AG04450 (cell line): ENCODE measurements at regions not wholly inside any gene's neighbourhood (a gene's known extent, or its start where the extent isn't known, plus 50 kb on each side); places are given as distances from the start of the nearest gene placed in this dataset.

ENCODE experiments used
- CTCF ChIA-PET: fragments of 300-600, 350-600 bp; formaldehyde crosslinking; extraction: SDS; loops from one replicate; lab custom pipeline; 2022; ENCODE audit warnings: antibody characterized with exemption, inconsistent platforms; lab: Charles Lee
- POLR2A ChIA-PET: fragments of 350-600 bp; formaldehyde crosslinking; extraction: SDS; loops from one replicate; lab custom pipeline; 2021; ENCODE audit warnings: antibody characterized with exemption, inconsistent platforms; lab: Yijun Ruan, JAX
- DNase-seq: peaks from one replicate; pipeline ENCODE4 v3.0.0-alpha.2; 2011; ENCODE audit warnings: low read depth, low spot score
- H3K27ac ChIP-seq: one replicate; pipeline ENCODE4 v1.5.1; 2012; ENCODE audit warnings: low read depth, low read length, control low read depth
- H3K27me3 ChIP-seq: one replicate; pipeline ENCODE4 v1.6.0; 2012; ENCODE audit warnings: low read length; ENCODE audit not compliant: control insufficient read depth, insufficient read depth
- H3K4me3 ChIP-seq: 2 replicates; pipeline ENCODE4 v1.5.1; 2011; ENCODE audit warnings: mild to moderate bottlenecking, low read depth, low read length, control low read depth
- H3K9me3 ChIP-seq: 2 replicates; pipeline ENCODE4 v1.5.1; 2012; ENCODE audit warnings: low read length; ENCODE audit not compliant: control insufficient read depth, insufficient read depth
- TF ChIP-seq, protein P1 (sequence below): IDR thresholded peaks from 2 replicates; pipeline ENCODE4 v1.5.1; 2011; ENCODE audit warnings: low read depth, low read length, control low read depth, inconsistent platforms

DNA sequence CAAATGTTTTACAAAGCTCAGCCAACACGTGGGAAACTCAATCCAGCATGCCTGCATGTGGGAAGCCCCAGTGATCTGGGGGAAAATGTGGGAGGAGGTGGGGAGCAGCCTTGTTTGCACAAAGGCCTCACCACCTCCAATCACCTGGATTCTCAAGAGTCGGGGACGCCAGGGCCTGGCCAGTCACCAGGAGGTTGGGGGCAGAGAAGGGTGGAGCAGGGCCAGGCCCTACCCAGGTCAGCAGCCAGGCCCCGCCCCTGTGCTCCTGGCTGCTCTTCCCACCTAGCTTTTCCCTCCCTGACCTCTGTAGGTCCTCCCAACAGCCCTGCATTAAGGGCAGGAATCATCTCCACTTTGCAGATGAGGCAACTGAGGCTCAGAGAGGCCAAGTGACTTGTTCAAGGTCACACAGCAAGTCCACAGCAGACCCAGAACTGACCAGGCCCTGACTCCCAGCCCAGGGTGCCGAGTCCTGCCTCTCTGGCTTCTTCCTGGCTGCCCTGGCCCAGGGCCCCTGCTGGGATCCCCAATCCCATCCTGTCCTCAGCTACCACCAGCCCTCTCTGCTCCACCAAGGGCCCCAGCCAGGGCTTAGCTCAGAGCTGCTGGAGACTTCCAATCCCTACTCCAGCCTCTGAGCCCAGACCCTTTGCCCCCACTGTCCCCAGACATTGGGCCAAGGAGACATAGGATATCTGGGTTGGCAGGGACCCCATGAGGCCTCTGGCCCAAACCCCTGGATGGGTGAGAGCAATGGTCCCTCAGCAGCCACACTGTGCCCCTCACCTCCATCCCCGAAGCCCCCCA, 508.6 kb downstream of the PTPRU start:
- CTCF ChIA-PET: no interaction called here
- POLR2A ChIA-PET: no interaction called here
- no peak overlapping the region for H3K4me3 ChIP-seq
- DNase-seq: no peak
- H3K27ac ChIP-seq: no peak overlapping the region
- TF ChIP-seq, protein P1, sequence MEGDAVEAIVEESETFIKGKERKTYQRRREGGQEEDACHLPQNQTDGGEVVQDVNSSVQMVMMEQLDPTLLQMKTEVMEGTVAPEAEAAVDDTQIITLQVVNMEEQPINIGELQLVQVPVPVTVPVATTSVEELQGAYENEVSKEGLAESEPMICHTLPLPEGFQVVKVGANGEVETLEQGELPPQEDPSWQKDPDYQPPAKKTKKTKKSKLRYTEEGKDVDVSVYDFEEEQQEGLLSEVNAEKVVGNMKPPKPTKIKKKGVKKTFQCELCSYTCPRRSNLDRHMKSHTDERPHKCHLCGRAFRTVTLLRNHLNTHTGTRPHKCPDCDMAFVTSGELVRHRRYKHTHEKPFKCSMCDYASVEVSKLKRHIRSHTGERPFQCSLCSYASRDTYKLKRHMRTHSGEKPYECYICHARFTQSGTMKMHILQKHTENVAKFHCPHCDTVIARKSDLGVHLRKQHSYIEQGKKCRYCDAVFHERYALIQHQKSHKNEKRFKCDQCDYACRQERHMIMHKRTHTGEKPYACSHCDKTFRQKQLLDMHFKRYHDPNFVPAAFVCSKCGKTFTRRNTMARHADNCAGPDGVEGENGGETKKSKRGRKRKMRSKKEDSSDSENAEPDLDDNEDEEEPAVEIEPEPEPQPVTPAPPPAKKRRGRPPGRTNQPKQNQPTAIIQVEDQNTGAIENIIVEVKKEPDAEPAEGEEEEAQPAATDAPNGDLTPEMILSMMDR: no peak
- H3K27me3 ChIP-seq: peaks cover 10% of the 10 kb centered on the region
- no peaks in the 10 kb centered on the region for H3K9me3 ChIP-seq

DNA sequence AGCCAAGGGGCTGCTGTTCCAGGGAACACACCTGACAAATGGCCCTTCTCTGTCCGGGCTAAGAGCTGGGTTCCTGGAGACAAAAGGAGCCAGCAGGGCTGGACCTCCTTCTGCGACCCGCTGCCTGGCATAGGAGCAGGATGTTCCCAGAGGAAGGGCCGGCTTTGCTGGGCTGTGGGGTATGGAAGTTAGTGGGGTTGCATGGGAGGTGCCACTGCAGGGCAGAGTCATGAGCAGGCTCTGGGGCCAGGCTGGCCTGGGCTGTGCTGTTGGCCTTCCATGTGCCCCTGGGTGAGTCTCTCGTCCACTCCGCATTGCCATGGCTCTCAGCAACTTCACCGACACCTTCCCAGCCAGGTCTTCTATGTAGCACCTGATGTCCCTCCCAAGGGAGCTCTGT, 507.6 kb downstream of the PTPRU start:
- Histone ChIP-seq H3K27ac (no peak overlapping the region), H3K9me3 (no peaks in the 10 kb centered on the region), H3K27me3 (peaks cover 10% of the 10 kb centered on the region), H3K4me3 (no peak overlapping the region)
- DNase-seq: no peak
- ChIA-PET POLR2A (interaction anchor here (0.6 kb wide), 1 partner anchor 632 kb away, joined by 3 read pairs; no protein-coding TSS in a partner anchor), CTCF (no interaction called here)
- TF ChIP-seq, protein P1: no peak

DNA sequence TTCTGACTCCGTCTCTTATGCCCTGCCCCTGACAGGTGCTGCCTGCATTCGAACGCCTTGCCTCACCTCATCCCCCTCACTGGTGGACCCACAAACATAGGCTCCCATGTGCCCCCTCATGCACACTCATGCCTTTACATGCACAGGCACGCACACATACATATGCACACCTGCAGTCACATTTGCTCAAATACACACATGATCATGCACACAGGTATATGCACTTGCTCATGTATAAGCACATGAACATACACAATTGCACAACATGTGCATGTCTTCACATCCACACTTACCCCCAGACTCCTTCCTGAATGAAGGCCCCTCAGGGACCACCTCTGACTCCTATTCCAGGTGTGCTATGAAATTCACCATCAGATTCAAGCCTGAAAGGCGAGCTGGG, 506.9 kb downstream of the PTPRU start:
- H3K27me3 ChIP-seq: peaks cover 10% of the 10 kb centered on the region
- H3K27ac ChIP-seq: no peak overlapping the region
- no peak for DNase-seq
- TF ChIP-seq, protein P1: no peak
- no peaks in the 10 kb centered on the region for H3K9me3 ChIP-seq
- ChIA-PET POLR2A (interaction anchor here (0.6 kb wide), 1 partner anchor 632 kb away, joined by 3 read pairs; no protein-coding TSS in a partner anchor), CTCF (no interaction called here)
- no peak overlapping the region for H3K4me3 ChIP-seq

DNA sequence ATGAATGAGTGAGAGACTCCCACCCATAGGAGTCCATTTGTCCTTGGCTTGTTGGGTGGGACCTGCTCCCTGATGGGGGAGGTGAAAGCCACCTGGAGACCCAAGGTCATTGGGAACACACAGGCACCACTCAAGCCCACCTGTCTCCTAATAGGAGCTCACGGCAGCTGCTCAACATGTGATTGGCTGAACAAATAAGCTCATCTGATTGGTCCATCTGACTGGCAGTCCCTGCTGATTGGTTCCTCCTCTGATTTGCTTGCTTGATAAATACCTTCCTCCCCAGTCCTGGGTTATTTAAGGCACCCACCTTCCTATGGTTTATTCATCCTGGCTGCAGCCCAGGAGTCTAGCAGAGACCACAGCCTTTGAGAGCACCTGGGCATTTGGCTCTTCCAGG, 502.9 kb downstream of the PTPRU start:
- ChIA-PET CTCF (no interaction called here), POLR2A (no interaction called here)
- Histone ChIP-seq H3K4me3 (no peak overlapping the region), H3K27ac (no peak overlapping the region), H3K9me3 (no peaks in the 10 kb centered on the region), H3K27me3 (peaks cover 9% of the 10 kb centered on the region)
- DNase-seq: no peak
- TF ChIP-seq, protein P1: no peak

DNA sequence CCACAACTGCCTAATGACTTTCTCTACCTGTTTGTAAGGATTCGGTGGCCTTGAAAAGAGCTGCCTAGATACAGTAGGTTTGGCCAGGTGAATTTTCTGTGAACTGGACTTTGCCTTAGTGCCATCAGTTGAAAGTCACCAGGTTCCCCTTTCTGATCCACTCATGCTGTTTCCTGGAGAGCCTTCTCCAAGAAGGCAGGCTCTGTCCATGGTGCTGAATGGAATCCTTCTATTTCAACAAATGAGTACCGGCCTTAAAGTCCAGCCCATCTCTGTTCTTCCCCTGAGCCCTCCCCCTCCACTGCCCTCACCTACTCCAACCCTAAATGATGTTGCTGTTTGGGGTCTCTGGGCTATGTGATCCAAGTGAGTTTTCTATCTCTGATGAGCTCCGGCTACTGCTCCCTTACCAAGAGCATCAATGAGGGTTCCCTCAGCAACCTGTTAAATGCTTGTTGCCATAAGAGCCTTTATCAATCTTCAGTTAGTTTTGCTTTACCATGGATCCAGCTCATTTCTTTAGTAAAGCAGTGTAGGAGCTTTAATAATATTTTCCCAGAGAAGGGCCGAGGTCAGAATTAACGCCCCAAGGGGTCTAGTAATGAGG, 500.4 kb downstream of the PTPRU start:
- TF ChIP-seq, protein P1: no peak
- peak; percentile 18 for DNase-seq
- Histone ChIP-seq H3K4me3 (no peak overlapping the region), H3K9me3 (no peaks in the 10 kb centered on the region), H3K27me3 (peaks cover 8% of the 10 kb centered on the region), H3K27ac (no peak overlapping the region)
- ChIA-PET CTCF (interaction anchor here (0.8 to 0.9 kb wide), 2 partner anchors 28 to 33 kb away, joined by 3 to 7 read pairs; no protein-coding TSS in a partner anchor), POLR2A (no interaction called here)
